GM18907 (cell line): ENCODE measurements at regions not wholly inside any gene's neighbourhood (a gene's known extent, or its start where the extent isn't known, plus 50 kb on each side); places are given as distances from the start of the nearest gene placed in this dataset.
"Not testable (repeated sequence)": the region's sequence is repeated elsewhere in the genome, so short reads cannot be mapped to it uniquely, and the experiment has no call there.

ENCODE experiments used
- ATAC-seq: cut with Tn5 transposase; IDR thresholded peaks from one replicate; pipeline ENCODE4 v1.9.1; 2021; ENCODE audit warnings: mild to moderate bottlenecking, moderate library complexity; ENCODE audit not compliant: unreplicated experiment

DNA sequence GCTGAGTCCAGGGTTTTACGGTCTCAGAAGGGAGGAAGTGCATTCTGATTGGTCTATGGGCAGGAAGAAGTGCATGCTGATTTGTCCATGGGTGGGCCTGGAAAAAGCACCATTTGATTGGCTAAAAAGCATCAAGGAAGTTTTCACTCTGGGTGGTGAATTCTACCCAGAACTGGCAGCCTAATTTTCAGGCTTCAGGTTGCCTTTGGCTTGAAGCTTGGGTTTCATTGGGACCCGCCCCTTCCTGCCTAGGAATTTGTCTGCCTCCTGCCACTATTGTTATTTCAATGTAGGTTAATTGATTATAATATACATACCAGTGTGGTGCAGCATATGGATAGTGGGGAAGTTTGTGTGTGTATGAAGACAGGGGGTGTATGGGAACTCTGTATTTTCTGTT is 1355.9 kb downstream of the SI start:
- ATAC-seq = no peak

DNA sequence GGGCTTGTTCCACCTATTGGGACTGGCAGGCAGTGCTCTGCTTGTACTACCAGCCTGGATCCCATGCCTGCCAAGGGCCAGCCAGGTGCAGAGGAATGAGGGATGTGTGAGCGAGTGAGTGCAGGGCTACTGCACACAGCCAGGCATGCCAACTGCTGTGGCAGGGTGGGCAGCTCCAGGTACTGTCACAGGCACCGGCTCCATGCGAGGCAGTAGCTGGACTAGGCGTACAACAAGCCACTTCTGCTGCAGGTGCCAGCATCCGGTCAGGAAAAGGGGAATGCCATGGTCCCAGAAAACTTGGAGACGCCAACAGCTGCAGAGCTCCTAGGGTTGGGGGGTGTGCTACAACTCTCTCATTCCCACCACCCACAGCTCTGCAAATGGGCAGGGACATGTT is 1356.7 kb downstream of the SI start:
- ATAC-seq = no peak

- no peak for ATAC-seq
Observed at GRCh38 chr3:163717377-163717776, 1360.9 kb downstream of the SI start.

DNA sequence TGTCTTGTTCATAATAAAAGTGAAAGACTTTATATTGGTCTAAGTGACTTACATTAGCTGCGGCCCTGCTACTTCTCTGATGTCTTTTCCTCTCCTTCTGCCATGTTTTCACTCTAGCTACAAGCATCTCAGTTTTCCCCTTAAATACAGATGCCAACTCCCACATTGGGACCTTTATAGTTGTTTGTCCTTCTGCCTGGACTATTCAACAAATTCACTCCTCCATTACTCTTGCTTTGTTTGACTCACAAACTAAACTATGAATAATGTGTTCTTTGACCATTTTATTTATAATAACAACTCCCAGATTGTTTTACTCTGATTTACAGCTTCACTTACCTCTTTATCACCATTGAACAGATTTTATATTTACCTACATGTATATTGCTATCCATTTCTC is 1369.9 kb downstream of the SI start:
- ATAC-seq = no peak

GRCh38 chr3:163707659-163708058 is 1370.6 kb downstream of the SI start:
- ATAC-seq = no peak

DNA sequence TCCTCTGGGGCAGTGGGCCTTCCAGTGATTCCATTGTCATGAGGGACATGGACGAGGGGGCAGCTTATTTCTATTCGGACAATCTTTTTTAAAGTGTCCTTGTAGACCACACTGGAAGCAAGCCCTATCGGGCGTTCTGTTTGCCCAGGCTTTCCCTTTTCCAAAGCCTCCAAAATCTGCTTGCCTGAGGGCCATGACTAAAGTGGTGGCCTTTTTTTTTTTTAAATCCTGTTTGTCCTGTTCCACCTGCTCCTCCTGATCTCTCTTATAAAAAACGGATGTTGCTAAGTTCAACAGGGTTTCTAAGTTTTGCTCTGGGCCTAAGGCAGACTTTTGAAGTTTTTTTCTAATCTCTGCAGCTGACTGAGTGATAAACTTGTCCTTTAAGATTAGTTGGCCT is 1380.1 kb downstream of the SI start:
- not testable (repeated sequence) for ATAC-seq

DNA sequence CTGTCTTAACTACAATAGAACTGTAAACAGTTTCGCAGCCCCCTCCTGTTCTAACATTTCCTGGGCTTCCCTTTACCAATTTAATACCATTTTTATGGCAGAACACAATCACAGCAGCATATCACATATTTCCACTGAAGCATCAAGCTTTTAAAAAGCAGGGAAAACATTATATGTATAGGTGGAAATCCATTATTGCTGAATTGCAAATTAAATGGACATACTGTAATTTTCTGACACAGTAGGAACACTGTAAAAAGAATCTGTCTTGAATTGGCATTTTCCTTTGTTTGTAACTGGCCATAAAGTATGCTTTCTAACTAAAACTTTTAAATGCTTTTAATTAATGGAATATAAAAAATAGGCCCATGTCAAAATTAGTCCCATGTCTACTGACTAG is 1385.8 kb downstream of the SI start:
- ATAC-seq = no peak

GRCh38 chr3:163684651-163685050 is 1393.6 kb downstream of the SI start:
- no peak for ATAC-seq

- ATAC-seq = no peak
Observed at GRCh38 chr3:163672954-163673353, 1405.3 kb downstream of the SI start.

DNA sequence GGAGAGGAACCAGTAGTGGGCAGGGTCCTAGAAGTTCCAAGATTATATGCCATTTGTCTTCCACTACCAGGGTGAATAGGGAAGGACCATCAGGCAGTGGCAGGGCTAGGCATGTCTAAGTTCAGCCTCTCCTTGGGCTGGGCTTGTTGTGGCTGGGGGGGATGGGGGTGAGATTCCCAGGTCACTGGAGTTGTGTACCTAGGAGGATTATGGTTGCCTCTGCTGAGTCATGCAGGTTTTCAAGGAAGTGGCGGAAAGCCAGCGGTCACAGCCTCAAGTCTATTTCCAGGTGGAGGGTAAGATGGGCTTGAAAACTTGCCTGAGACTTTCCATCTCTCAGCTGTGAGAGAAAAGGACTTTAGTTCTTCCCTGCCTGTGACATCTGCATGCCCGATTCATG is 1407.1 kb downstream of the SI start:
- no peak for ATAC-seq

GRCh38 chr3:163664466-163664865 is 1413.8 kb downstream of the SI start:
- no peak for ATAC-seq

DNA sequence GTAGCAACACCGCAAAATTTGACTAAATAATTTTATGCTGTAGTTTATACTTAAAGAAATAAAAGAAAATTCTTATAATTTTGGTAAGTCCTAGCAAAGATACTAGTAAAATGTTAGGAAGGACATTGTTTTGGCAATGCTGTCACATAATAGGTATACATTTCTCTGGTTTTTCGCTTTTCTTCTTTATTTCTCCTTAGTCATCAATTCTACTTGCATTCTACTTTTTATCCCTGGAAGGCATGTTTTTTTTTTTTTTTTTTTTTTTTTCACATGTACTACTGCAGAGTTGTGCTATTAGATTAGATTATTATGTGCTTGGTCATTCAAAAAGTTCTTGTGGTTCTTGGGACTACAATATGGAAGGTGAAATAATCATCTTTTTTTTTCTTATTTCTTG is 1421.2 kb downstream of the SI start:
- ATAC-seq = no peak

DNA sequence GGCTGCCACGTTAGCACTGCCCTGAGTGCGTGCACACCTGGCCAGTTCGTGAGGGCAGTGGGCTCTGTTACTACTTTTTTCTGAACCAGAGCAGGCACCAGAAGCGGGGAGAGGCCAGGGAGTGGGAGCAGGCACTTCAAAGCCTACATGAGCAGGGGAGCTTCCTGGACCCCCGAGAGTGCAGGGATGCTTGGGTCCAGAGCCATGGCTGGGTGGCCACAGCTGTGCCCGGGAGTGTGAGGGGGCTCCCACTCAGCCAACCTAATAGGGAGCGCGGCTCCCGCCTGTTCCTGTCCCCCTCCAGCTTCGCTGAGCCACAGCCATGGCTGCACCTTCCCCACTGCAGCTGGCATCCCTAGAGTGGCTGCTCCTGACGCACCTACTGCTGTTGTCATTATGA is 1423.3 kb downstream of the SI start:
- no peak for ATAC-seq

- no peak for ATAC-seq
Observed at GRCh38 chr3:163644172-163644571, 1434.1 kb downstream of the SI start.

DNA sequence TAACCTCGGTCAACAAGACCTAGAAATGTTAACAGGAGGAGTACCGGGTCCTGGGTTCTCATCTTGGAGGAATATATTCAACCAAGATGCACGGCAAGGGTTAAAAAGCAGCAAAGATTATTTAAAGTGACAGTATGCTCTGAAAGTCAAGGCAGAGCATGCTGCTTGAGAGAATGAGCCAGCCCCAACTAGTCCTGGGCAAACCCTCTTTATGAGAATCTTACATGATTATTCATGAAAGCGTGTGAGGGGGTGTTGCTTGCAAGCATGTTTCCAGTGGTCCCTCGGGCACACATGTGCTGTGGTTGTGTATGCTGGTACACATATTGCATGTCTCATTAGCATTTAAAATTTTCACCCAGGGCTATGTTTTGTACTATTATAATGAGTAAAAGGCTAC is 1445.6 kb downstream of the SI start:
- no peak for ATAC-seq

- ATAC-seq = no peak
Observed at GRCh38 chr3:163626753-163627152, 1451.5 kb downstream of the SI start.

GRCh38 chr3:163622384-163622783 is 1455.9 kb downstream of the SI start:
- no peak for ATAC-seq

GRCh38 chr3:163614886-163615285 is 1463.4 kb downstream of the SI start:
- ATAC-seq = no peak

DNA sequence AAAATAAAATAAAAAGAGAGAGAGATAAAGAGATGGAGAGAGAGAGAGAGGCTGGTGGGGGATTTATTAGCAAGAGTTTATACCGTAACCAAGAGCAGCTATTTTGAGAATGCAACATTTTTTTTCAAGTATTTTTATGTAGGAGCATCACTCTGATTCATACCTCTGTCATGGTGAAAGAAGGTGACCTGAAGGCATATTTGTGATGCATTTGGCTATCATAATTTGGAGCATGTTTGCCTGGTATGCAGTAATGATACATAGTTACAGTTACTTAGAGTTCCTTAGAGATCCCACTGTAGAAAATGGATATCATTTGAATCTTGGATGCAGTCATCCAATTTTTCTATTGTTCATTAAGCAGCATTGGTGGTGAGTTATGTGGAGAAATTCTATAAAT is 1472.4 kb downstream of the SI start:
- ATAC-seq = no peak

- no peak for ATAC-seq
Observed at GRCh38 chr3:163601426-163601825, 1476.9 kb downstream of the SI start.

GRCh38 chr3:163587342-163587741 is 1491.0 kb downstream of the SI start:
- no peak for ATAC-seq

GRCh38 chr3:163582967-163583366 is 1495.3 kb downstream of the SI start:
- ATAC-seq = no peak

- ATAC-seq = no peak
Observed at GRCh38 chr3:163577271-163577670, 1501.0 kb downstream of the SI start.

DNA sequence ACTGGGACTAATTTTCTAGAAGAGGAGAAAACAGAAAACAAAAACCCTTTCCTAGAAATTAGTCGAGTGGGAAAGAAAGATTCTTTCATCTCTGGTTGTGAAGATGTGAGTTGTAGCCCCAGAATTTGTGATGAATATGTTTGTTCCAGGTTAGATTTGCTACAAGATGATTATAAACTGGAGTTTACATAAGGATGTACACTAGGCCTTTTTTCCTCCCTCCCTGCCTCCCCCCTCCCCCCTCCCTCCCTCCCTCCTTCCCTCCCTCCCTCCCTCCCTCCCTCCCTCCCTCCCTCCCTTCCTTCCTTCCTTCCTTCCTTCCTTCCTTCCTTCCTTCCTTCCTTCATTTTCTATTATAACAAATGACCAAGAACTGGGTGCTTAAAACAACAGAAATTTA is 1502.0 kb downstream of the SI start:
- ATAC-seq = no peak
